Trophoblast cell (in vitro differentiated cells and primary cell): ENCODE measurements at regions not wholly inside any gene's neighbourhood (a gene's known extent, or its start where the extent isn't known, plus 50 kb on each side); places are given as distances from the start of the nearest gene placed in this dataset.

Source experiments
- DNase-seq, 2 donors: peaks; one replicate each; pipeline ENCODE4 v3.0.0-alpha.2; 2016
- H2AFZ ChIP-seq: 2 replicates; pipeline ENCODE4 v1.6.1; 2013; ENCODE audit warnings: low read length, moderate library complexity, mild to moderate bottlenecking; ENCODE audit not compliant: insufficient read depth, poor library complexity
- H2AK5ac ChIP-seq: 2 replicates; pipeline ENCODE4 v1.6.1; 2013; ENCODE audit warnings: mild to moderate bottlenecking, low read length
- H2BK120ac ChIP-seq: 2 replicates; pipeline ENCODE4 v1.6.1; 2013; ENCODE audit warnings: low read length, mild to moderate bottlenecking, moderate library complexity; ENCODE audit not compliant: insufficient read depth, poor library complexity
- H2BK12ac ChIP-seq: 2 replicates; pipeline ENCODE4 v1.6.1; 2013; ENCODE audit warnings: mild to moderate bottlenecking, low read length, moderate library complexity
- H2BK5ac ChIP-seq: 2 replicates; pipeline ENCODE4 v1.6.1; 2013; ENCODE audit warnings: low read length, low read depth, moderate library complexity, mild to moderate bottlenecking; ENCODE audit not compliant: poor library complexity
- H3K14ac ChIP-seq: 2 replicates; pipeline ENCODE4 v1.6.1; 2013; ENCODE audit warnings: mild to moderate bottlenecking, low read length
- H3K18ac ChIP-seq: 2 replicates; pipeline ENCODE4 v1.6.1; 2013; ENCODE audit warnings: mild to moderate bottlenecking, low read length
- H3K23ac ChIP-seq: 2 replicates; pipeline ENCODE4 v1.6.1; 2013; ENCODE audit warnings: low read length
- H3K27ac ChIP-seq: 2 replicates; pipeline ENCODE4 v1.5.1; 2013; ENCODE audit warnings: low read depth, mild to moderate bottlenecking, inconsistent platforms, low read length, moderate library complexity
- H3K27me3 ChIP-seq: 2 replicates; pipeline ENCODE4 v1.6.1; 2013; ENCODE audit warnings: inconsistent platforms, mild to moderate bottlenecking, low read length, moderate library complexity; ENCODE audit not compliant: insufficient read depth
- H3K36me3 ChIP-seq, 2 experiments: 1 replicate in 1 of 2; 2 replicates in 1 of 2; pipeline ENCODE4 v1.6.1; 2013; ENCODE audit warnings: low read length in 2 of 2, mild to moderate bottlenecking in 2 of 2, moderate library complexity in 1 of 2; ENCODE audit not compliant: insufficient read depth in 2 of 2, control insufficient read depth in 1 of 2
- H3K4ac ChIP-seq: 2 replicates; pipeline ENCODE4 v1.6.1; 2013; ENCODE audit warnings: low read depth, mild to moderate bottlenecking, low read length, moderate library complexity
- H3K4me1 ChIP-seq, 2 experiments: 1 replicate in 1 of 2; 2 replicates in 1 of 2; pipeline ENCODE4 v1.6.1; 2013; ENCODE audit warnings: low read length in 2 of 2, mild to moderate bottlenecking in 2 of 2, moderate library complexity in 1 of 2; ENCODE audit not compliant: insufficient read depth in 2 of 2, control insufficient read depth in 1 of 2
- H3K4me2 ChIP-seq: 2 replicates; pipeline ENCODE4 v1.6.1; 2013; ENCODE audit warnings: inconsistent platforms, mild to moderate bottlenecking, low read length, moderate library complexity
- H3K4me3 ChIP-seq: 2 replicates; pipeline ENCODE4 v1.5.1; 2013; ENCODE audit warnings: mild to moderate bottlenecking, low read depth, low read length, inconsistent platforms
- H3K79me1 ChIP-seq: one replicate; pipeline ENCODE4 v1.6.1; 2013; ENCODE audit warnings: low read length
- H3K79me2 ChIP-seq: 2 replicates; pipeline ENCODE4 v1.6.1; 2013; ENCODE audit warnings: low read length, mild to moderate bottlenecking; ENCODE audit not compliant: control insufficient read depth, insufficient read depth, poor library complexity
- H3K9ac ChIP-seq: 2 replicates; pipeline ENCODE4 v1.6.1; 2013; ENCODE audit warnings: mild to moderate bottlenecking, low read length
- H3K9me3 ChIP-seq: 2 replicates; pipeline ENCODE4 v1.6.1; 2013; ENCODE audit warnings: low read depth, mild to moderate bottlenecking, control low read depth, inconsistent platforms, low read length; ENCODE audit not compliant: insufficient read depth
- H4K12ac ChIP-seq: 2 replicates; pipeline ENCODE4 v1.6.1; 2013; ENCODE audit warnings: low read depth, mild to moderate bottlenecking, low read length, moderate library complexity
- H4K8ac ChIP-seq: 2 replicates; pipeline ENCODE4 v1.6.1; 2013; ENCODE audit warnings: low read depth, mild to moderate bottlenecking, low read length, moderate library complexity
- H4K91ac ChIP-seq: one replicate; pipeline ENCODE4 v1.6.1; 2013; ENCODE audit warnings: low read depth, mild to moderate bottlenecking, low read length, moderate library complexity
- WGBS: extraction: QIAGEN DNeasy Blood & Tissue Kit; methylation state at CpG from one replicate; pipeline ENCODE4 v1.1.7; 2013; ENCODE audit warnings: missing lambda C conversion rate; ENCODE audit not compliant: insufficient read length, insufficient coverage; ENCODE audit errors: extremely low coverage; 5-methylcytosine and 5-hydroxymethylcytosine counted together

- Histone ChIP-seq H2BK12ac (no peak overlapping the region), H3K27ac (no peak overlapping the region), H3K9ac (no peak overlapping the region), H3K23ac (no peak overlapping the region), H3K4ac (no peak overlapping the region), H2AFZ (no peak overlapping the region), H3K79me2 (no peaks in the 10 kb centered on the region), H3K4me3 (no peak overlapping the region), H2BK5ac (no peak overlapping the region), H2AK5ac (no peak overlapping the region), H3K14ac (no peak overlapping the region), H2BK120ac (no peak overlapping the region), H4K8ac (no peak overlapping the region), H4K91ac (no peak overlapping the region), H3K4me1 (peaks cover 0 to 2% of the 10 kb centered on the region in 2 experiments), H3K4me2 (no peak overlapping the region), H3K36me3 (no peaks in the 10 kb centered on the region), H3K9me3 (no peaks in the 10 kb centered on the region), H3K27me3 (no peaks in the 10 kb centered on the region), H4K12ac (no peak overlapping the region), H3K79me1 (no peaks in the 10 kb centered on the region), H3K18ac (no peak overlapping the region)
- no CpG with 5 or more reads among the region's 3 CpGs for WGBS
- no peak for DNase-seq
These were observed 1059.3 kb upstream of the GYPC start for GRCh38 chr2:125596612-125597011.

GRCh38 chr2:125615438-125615837, 1040.5 kb upstream of the GYPC start:
- no peak overlapping the region for H3K14ac ChIP-seq
- no peak overlapping the region for H4K8ac ChIP-seq
- H2BK12ac ChIP-seq, result no peak overlapping the region
- H3K4ac ChIP-seq, result no peak overlapping the region
- H2BK5ac ChIP-seq, result no peak overlapping the region
- H3K36me3 ChIP-seq, result no peaks in the 10 kb centered on the region
- no peaks in the 10 kb centered on the region for H3K9me3 ChIP-seq
- no peaks in the 10 kb centered on the region for H3K4me1 ChIP-seq
- H3K27ac ChIP-seq, result no peak overlapping the region
- no peaks in the 10 kb centered on the region for H3K79me1 ChIP-seq
- H3K4me2 ChIP-seq, result no peak overlapping the region
- H3K9ac ChIP-seq, result no peak overlapping the region
- H3K79me2 ChIP-seq, result no peaks in the 10 kb centered on the region
- no peak overlapping the region for H4K91ac ChIP-seq
- no peak for DNase-seq
- H3K4me3 ChIP-seq, result no peak overlapping the region
- no peak overlapping the region for H2AFZ ChIP-seq
- H3K27me3 ChIP-seq, result no peaks in the 10 kb centered on the region
- no peak overlapping the region for H2AK5ac ChIP-seq
- no peak overlapping the region for H3K18ac ChIP-seq
- WGBS, result no CpG with 5 or more reads among the region's 3 CpGs
- no peak overlapping the region for H2BK120ac ChIP-seq
- no peak overlapping the region for H4K12ac ChIP-seq
- H3K23ac ChIP-seq, result no peak overlapping the region

- H3K18ac ChIP-seq, result no peak overlapping the region
- no peaks in the 10 kb centered on the region for H3K4me1 ChIP-seq
- no peak overlapping the region for H2BK120ac ChIP-seq
- no CpG with 5 or more reads among the region's 6 CpGs for WGBS
- H3K27ac ChIP-seq, result no peak overlapping the region
- peaks cover 1 to 4% of the 10 kb centered on the region in 2 experiments for H3K36me3 ChIP-seq
- H3K4ac ChIP-seq, result no peak overlapping the region
- no peak overlapping the region for H3K14ac ChIP-seq
- H3K27me3 ChIP-seq, result no peaks in the 10 kb centered on the region
- no peak overlapping the region for H3K23ac ChIP-seq
- H2BK12ac ChIP-seq, result no peak overlapping the region
- H2AK5ac ChIP-seq, result no peak overlapping the region
- H3K9ac ChIP-seq, result no peak overlapping the region
- no peak overlapping the region for H4K8ac ChIP-seq
- no peak overlapping the region for H3K4me2 ChIP-seq
- H3K9me3 ChIP-seq, result no peaks in the 10 kb centered on the region
- no peak overlapping the region for H3K4me3 ChIP-seq
- H3K79me1 ChIP-seq, result no peaks in the 10 kb centered on the region
- no peak overlapping the region for H2AFZ ChIP-seq
- no peak overlapping the region for H4K12ac ChIP-seq
- H3K79me2 ChIP-seq, result no peaks in the 10 kb centered on the region
- H4K91ac ChIP-seq, result no peak overlapping the region
- H2BK5ac ChIP-seq, result no peak overlapping the region
- DNase-seq, result no peak
These were observed 1025.6 kb upstream of the GYPC start for GRCh38 chr2:125630377-125630776.

GRCh38 chr2:125634662-125635061, 1021.3 kb upstream of the GYPC start:
- H3K27me3 ChIP-seq, result no peaks in the 10 kb centered on the region
- no peak overlapping the region for H2BK5ac ChIP-seq
- no peak overlapping the region for H2AFZ ChIP-seq

More at GRCh38 chr2:125634662-125635061, 1021.3 kb upstream of the GYPC start:
- Histone ChIP-seq H3K9ac (no peak overlapping the region), H3K27ac (no peak overlapping the region), H2BK12ac (no peak overlapping the region), H3K23ac (no peak overlapping the region), H4K8ac (no peak overlapping the region), H2BK120ac (no peak overlapping the region), H3K79me2 (no peaks in the 10 kb centered on the region), H3K4me2 (no peak overlapping the region), H3K36me3 (peaks cover 1 to 2% of the 10 kb centered on the region in 2 experiments), H3K14ac (no peak overlapping the region), H3K9me3 (no peaks in the 10 kb centered on the region), H4K12ac (no peak overlapping the region), H2AK5ac (no peak overlapping the region), H3K79me1 (no peaks in the 10 kb centered on the region), H3K4me1 (no peaks in the 10 kb centered on the region), H3K4me3 (no peak overlapping the region), H3K18ac (no peak overlapping the region), H3K4ac (no peak overlapping the region), H4K91ac (no peak overlapping the region)
- DNase-seq, result no peak
